H1 (cell line): ENCODE measurements at regions not wholly inside any gene's neighbourhood (a gene's known extent, or its start where the extent isn't known, plus 50 kb on each side); places are given as distances from the start of the nearest gene placed in this dataset.

Experiments
- EP300 ChIP-seq, 2 experiments: IDR thresholded peaks; 1 replicate in 1 of 2; 2 replicates in 1 of 2; pipeline ENCODE4 v1.6.1; 2011 to 2012; ENCODE audit warnings: low read depth in 2 of 2, low read length in 2 of 2, mild to moderate bottlenecking in 2 of 2, borderline replicate concordance in 1 of 2, inconsistent platforms in 1 of 2, moderate library complexity in 1 of 2
- HDAC2 ChIP-seq, 2 experiments: fragments of 300-600 bp in 1 of 2; sonication (generic) in 1 of 2; IDR thresholded peaks; 2 replicates each; pipeline ENCODE4 v1.6.1; 2011 to 2012; ENCODE audit warnings: low read depth in 2 of 2, low read length in 2 of 2, mild to moderate bottlenecking in 2 of 2, moderate library complexity in 2 of 2, borderline replicate concordance in 1 of 2, inconsistent platforms in 1 of 2
- POLR2A ChIP-seq, 2 experiments: IDR thresholded peaks; 1 replicate in 1 of 2; 2 replicates in 1 of 2; pipeline ENCODE4 v1.6.1; 2011; ENCODE audit warnings: low read depth in 2 of 2, low read length in 2 of 2, mild to moderate bottlenecking in 2 of 2; ENCODE audit errors: control extremely low read depth in 1 of 2
- SP2 ChIP-seq: IDR thresholded peaks from 2 replicates; pipeline ENCODE4 v1.6.1; 2012; ENCODE audit warnings: mild to moderate bottlenecking, low read length, inconsistent platforms
- SP4 ChIP-seq: IDR thresholded peaks from 2 replicates; pipeline ENCODE4 v1.6.1; 2012; ENCODE audit warnings: low read length, inconsistent platforms
- TF ChIP-seq, protein P1 (sequence below), 3 experiments: IDR thresholded peaks; 1 replicate in 2 of 3; 2 replicates in 1 of 3; pipeline versions ENCODE4 v1.5.1 to v1.6.1; 2011; ENCODE audit warnings: low read length in 3 of 3, mild to moderate bottlenecking in 3 of 3, inconsistent platforms in 2 of 3, low read depth in 1 of 3, moderate library complexity in 1 of 3; ENCODE audit not compliant: insufficient read depth in 1 of 3; ENCODE audit errors: control extremely low read depth in 1 of 3

DNA sequence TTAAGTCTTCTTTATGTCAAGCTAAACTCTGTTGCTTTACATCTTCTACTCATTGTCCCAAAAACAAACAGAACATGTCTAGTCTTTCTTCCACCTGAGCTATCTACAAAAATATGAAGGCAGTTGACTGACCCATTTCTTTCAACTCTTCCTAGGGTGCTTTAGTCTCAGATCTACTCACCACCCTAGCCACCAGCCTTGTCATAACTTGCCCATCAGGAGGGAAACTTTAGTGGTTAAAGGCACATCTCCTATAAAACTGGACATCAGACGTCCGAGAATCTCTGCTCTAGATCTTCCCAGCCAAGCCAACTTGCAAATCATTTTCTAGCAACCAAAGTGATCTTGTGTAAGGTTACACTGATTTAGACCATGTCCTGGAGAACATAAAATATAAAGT, 205.0 kb downstream of the ACTL7B start:
- TF ChIP-seq, protein P1, sequence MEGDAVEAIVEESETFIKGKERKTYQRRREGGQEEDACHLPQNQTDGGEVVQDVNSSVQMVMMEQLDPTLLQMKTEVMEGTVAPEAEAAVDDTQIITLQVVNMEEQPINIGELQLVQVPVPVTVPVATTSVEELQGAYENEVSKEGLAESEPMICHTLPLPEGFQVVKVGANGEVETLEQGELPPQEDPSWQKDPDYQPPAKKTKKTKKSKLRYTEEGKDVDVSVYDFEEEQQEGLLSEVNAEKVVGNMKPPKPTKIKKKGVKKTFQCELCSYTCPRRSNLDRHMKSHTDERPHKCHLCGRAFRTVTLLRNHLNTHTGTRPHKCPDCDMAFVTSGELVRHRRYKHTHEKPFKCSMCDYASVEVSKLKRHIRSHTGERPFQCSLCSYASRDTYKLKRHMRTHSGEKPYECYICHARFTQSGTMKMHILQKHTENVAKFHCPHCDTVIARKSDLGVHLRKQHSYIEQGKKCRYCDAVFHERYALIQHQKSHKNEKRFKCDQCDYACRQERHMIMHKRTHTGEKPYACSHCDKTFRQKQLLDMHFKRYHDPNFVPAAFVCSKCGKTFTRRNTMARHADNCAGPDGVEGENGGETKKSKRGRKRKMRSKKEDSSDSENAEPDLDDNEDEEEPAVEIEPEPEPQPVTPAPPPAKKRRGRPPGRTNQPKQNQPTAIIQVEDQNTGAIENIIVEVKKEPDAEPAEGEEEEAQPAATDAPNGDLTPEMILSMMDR (IDR thresholded peaks at IDR 0.05; ENCODE audit: control extremely low read depth in 1 of 3, insufficient read depth in 1 of 3, low read depth in 1 of 3, low read length in 3 of 3) = no peak
- no peak for TF ChIP-seq EP300 (IDR thresholded peaks at IDR 0.05; ENCODE audit: borderline replicate concordance in 1 of 2, low read depth in 2 of 2, low read length in 2 of 2)
- TF ChIP-seq HDAC2 (IDR thresholded peaks at IDR 0.05; ENCODE audit: borderline replicate concordance in 1 of 2, low read depth in 2 of 2, low read length in 2 of 2) = no peak
- no peak for TF ChIP-seq POLR2A (IDR thresholded peaks at IDR 0.05; ENCODE audit: control extremely low read depth in 1 of 2, low read depth in 2 of 2, low read length in 2 of 2)
- no peak for TF ChIP-seq SP2
- TF ChIP-seq SP4 = no peak
